HEK293T (cell line): ENCODE measurements at regions not wholly inside any gene's neighbourhood (a gene's known extent, or its start where the extent isn't known, plus 50 kb on each side); places are given as distances from the start of the nearest gene placed in this dataset.

Source experiments
- CTCF ChIA-PET: fragments of 350-600 bp; formaldehyde crosslinking; extraction: SDS; loops from one replicate; lab custom pipeline; 2021; ENCODE audit warnings: antibody characterized with exemption, inconsistent platforms; lab: Yijun Ruan, JAX
- POLR2A ChIA-PET: fragments of 350-600 bp; formaldehyde crosslinking; extraction: SDS; loops from one replicate; lab custom pipeline; 2020; ENCODE audit warnings: antibody characterized with exemption, inconsistent platforms; lab: Yijun Ruan, JAX
- DNase-seq: peaks from one replicate; pipeline ENCODE4 v3.0.0; 2012; ENCODE audit warnings: mixed read lengths; ENCODE audit errors: extremely low spot score
- ARNT ChIP-seq: fragments of 450-650 bp; IDR thresholded peaks from 2 replicates; pipeline ENCODE4 v1.6.1; 2017; ENCODE audit warnings: mild to moderate bottlenecking
- BHLHE40 ChIP-seq: fragments of 450-650 bp; IDR thresholded peaks from 2 replicates; pipeline ENCODE4 v1.6.1; 2016; ENCODE audit warnings: mild to moderate bottlenecking, moderate library complexity, borderline replicate concordance
- CTBP1 ChIP-seq: fragments of 450-650 bp; IDR thresholded peaks from 2 replicates; pipeline ENCODE4 v1.6.1; 2016; ENCODE audit warnings: borderline replicate concordance
- ELF4 ChIP-seq: fragments of 450-650 bp; IDR thresholded peaks from 2 replicates; pipeline ENCODE4 v1.6.1; 2017; ENCODE audit warnings: antibody characterized with exemption
- FOXA1 ChIP-seq: fragments of 450-650 bp; IDR thresholded peaks from 2 replicates; pipeline ENCODE4 v1.6.1; 2016; ENCODE audit warnings: mild to moderate bottlenecking
- FOXK2 ChIP-seq: fragments of 450-650 bp; IDR thresholded peaks from 2 replicates; pipeline ENCODE4 v1.6.1; 2016; ENCODE audit warnings: mild to moderate bottlenecking
- FOXM1 ChIP-seq: fragments of 450-650 bp; IDR thresholded peaks from 2 replicates; pipeline ENCODE4 v1.6.1; 2017; ENCODE audit warnings: mild to moderate bottlenecking, borderline replicate concordance
- HDGF ChIP-seq: fragments of 450-650 bp; IDR thresholded peaks from 2 replicates; pipeline ENCODE4 v1.6.1; 2017; ENCODE audit warnings: antibody characterized with exemption, borderline replicate concordance
- L3MBTL2 ChIP-seq: fragments of 450-650 bp; conservative IDR thresholded peaks from 2 replicates; pipeline ENCODE4 v1.6.1; 2016; ENCODE audit warnings: mild to moderate bottlenecking
- LEF1 ChIP-seq: fragments of 450-650 bp; IDR thresholded peaks from 2 replicates; pipeline ENCODE4 v1.6.1; 2017; ENCODE audit warnings: mild to moderate bottlenecking, borderline replicate concordance
- NFRKB ChIP-seq: fragments of 450-650 bp; IDR thresholded peaks from 2 replicates; pipeline ENCODE4 v1.6.1; 2016; ENCODE audit warnings: mild to moderate bottlenecking, moderate library complexity
- PKNOX1 ChIP-seq: fragments of 450-650 bp; IDR thresholded peaks from 2 replicates; pipeline ENCODE4 v1.6.1; 2016
- SP1 ChIP-seq: fragments of 450-650 bp; IDR thresholded peaks from 2 replicates; pipeline ENCODE4 v1.6.1; 2017
- SUZ12 ChIP-seq: fragments of 450-650 bp; IDR thresholded peaks from 2 replicates; pipeline ENCODE4 v1.6.1; 2016; ENCODE audit warnings: mild to moderate bottlenecking
- TARDBP ChIP-seq: fragments of 450-650 bp; IDR thresholded peaks from 2 replicates; pipeline ENCODE4 v1.6.1; 2016
- ZNF384 ChIP-seq: fragments of 450-650 bp; IDR thresholded peaks from 2 replicates; pipeline ENCODE4 v1.6.1; 2016

DNA sequence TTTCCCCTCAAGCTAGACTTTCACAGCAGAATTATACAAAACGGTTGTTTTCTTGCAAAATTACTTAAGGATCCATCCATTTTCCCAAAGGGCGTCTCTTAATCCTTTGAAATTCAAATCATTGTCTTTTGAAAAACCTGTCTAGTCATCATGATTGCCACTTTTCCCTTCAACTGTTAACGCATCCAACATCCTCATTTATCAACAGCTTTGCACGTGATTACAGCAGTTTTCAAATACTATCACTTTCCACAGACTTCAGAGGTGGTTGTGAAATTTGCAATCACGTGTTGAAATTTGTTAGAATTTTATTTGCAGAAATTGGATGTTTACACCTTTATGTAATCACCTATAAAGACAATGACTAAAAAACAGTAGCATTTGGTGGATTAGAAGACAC is 304.4 kb upstream of the SLC39A10 start:
- ChIA-PET CTCF (no interaction called here), POLR2A (no interaction called here)
- DNase-seq = no peak
- no peak for TF ChIP-seq ZNF384

DNA sequence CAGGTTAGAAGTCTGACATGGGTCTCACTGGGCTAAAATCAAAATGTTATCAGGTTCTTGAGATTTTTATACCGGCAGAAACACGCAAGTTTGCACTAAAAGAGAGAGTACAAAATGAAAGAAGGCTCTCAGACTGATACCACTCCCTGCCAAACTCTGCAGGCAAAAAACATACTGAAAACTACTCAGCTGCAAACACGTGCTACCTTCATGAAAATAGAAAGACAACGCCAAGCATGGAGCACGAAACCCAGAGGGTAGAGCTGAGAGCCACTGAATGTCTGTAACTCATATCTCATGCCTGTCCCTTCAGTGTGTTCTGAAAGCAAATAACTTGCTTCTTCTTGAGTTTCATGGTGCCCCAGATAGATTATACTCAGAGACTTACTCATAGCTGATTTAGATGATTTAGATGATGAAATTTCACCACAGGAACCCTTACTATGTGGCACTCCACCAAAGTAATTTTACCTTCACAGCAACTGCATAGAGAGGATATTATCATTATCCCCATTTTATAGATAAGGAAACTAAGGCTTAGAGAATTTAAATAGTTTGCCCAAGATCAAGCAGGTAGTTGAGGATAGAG is 313.0 kb upstream of the SLC39A10 start:
- no peak for DNase-seq
- POLR2A ChIA-PET = no interaction called here
- TF ChIP-seq SP1 (no peak), PKNOX1 (no peak), ARNT (no peak), ZNF384 (no peak), ELF4 (no peak), HDGF (no peak), NFRKB (no peak), FOXM1 (no peak), SUZ12 (no peak), FOXA1 (no peak), LEF1 (no peak), L3MBTL2 (no peak), CTBP1 (no peak), TARDBP (no peak), FOXK2 (no peak), BHLHE40 (no peak)
- CTCF ChIA-PET = no interaction called here

DNA sequence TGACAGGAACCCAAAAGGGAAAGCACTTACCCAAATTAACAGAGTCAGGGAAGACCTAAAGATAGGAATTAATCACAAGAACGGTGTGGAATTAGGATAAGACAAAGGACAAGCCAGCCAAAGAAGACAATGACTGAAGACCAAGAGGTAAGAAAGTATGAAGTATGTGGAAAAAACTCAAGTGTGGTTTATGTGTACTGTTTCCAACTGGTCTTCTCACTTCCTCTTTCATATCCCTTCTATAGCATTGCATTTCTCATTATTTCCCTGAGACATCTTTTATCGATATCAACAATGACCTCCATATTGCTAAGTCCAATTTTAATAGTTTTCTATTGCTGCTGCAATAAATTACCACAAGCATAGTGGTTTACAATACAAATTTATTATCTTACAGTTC is 313.5 kb upstream of the SLC39A10 start:
- no peak for DNase-seq
- TF ChIP-seq ELF4 (no peak), FOXA1 (no peak), L3MBTL2 (no peak), FOXM1 (no peak), SUZ12 (no peak), ARNT (no peak), FOXK2 (no peak), TARDBP (no peak), BHLHE40 (no peak), ZNF384 (no peak), NFRKB (no peak), SP1 (no peak), CTBP1 (no peak)
- POLR2A ChIA-PET = no interaction called here
- CTCF ChIA-PET = no interaction called here

DNA sequence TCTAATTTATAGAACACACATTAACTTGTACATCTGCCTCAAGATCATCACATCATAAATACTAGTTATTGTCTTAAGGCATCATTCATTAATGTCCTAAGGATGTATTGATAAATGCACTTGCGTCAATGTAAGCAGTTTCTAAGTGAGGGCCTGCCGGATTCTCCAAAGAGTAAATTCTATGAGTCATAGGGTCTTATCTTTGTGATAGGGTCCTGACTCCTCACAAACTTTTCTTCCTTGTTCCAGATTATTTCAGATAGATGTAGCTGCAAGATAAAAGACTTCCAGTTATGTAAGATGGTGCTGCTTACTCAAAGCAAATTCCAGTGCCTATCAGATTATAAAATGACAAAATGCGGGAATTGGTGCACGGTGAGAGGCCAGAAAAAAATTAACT is 315.0 kb upstream of the SLC39A10 start:
- ChIA-PET CTCF (no interaction called here), POLR2A (no interaction called here)
- TF ChIP-seq TARDBP = no peak
- no peak for TF ChIP-seq ARNT
- TF ChIP-seq SUZ12 = no peak
- TF ChIP-seq ELF4 = no peak
- no peak for TF ChIP-seq CTBP1
- TF ChIP-seq FOXM1 = no peak
- TF ChIP-seq SP1 = no peak
- no peak for TF ChIP-seq BHLHE40
- no peak for TF ChIP-seq FOXA1
- no peak for TF ChIP-seq FOXK2
- TF ChIP-seq LEF1 = no peak
- no peak for TF ChIP-seq PKNOX1
- TF ChIP-seq ZNF384 = no peak
- DNase-seq = no peak

DNA sequence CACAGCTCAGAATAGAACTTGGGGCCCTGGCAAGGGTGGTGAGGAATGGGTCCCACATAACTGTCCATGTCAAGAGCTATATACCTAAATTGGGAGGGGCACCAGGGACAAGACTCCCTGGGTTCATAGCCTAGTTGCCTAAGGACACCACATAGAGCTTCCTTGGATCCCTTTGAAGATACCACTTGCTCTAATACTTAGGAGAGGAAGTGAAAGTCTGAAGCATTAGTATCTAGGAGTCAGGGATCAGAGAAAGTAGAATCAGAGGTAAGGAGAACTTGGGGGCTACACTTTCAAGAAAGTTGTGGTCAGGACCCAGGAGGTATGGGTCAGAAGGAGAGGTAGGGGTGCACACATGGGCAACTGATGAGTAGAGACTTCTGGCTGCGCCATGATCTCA is 318.2 kb upstream of the SLC39A10 start:
- ChIA-PET CTCF (no interaction called here), POLR2A (no interaction called here)
- TF ChIP-seq FOXM1 (no peak), NFRKB (no peak), ELF4 (no peak), CTBP1 (no peak), BHLHE40 (no peak), HDGF (no peak), L3MBTL2 (no peak), FOXA1 (no peak), FOXK2 (no peak), SUZ12 (no peak), TARDBP (no peak), ARNT (no peak), ZNF384 (no peak)
- no peak for DNase-seq

DNA sequence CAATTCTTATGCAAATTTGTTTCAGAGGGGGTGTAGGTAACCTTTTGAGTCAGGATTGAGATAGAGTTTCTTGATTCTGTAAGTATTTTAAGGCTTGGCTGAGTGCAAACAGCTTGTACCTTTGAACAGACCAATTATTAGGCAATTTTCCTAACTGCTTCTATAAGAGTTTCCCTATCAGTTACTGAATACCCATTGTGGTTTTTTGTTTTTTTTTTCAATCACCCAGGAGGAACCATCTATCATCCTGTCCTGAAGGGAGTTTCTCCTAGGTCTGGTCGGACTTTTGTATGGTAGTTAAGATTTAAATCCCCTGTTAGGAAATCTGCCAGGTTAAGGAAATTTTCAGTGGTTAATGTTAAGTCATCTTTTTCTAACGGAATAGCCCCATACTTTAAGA is 319.4 kb upstream of the SLC39A10 start:
- no peak for DNase-seq
- CTCF ChIA-PET = interaction anchor here (0.7 kb wide), 2 partner anchors 53 to 466 kb away, joined by 5 to 6 read pairs; no protein-coding TSS in a partner anchor
- POLR2A ChIA-PET = no interaction called here
- TF ChIP-seq ELF4 (no peak), HDGF (no peak), L3MBTL2 (no peak), LEF1 (no peak), ARNT (no peak), BHLHE40 (no peak), SUZ12 (no peak), PKNOX1 (no peak), CTBP1 (no peak), ZNF384 (no peak), FOXK2 (no peak), TARDBP (no peak), FOXM1 (no peak), NFRKB (no peak), SP1 (no peak), FOXA1 (no peak)
